NCI-H774 (cell line): ENCODE measurements at regions not wholly inside any gene's neighbourhood (a gene's known extent, or its start where the extent isn't known, plus 50 kb on each side); places are given as distances from the start of the nearest gene placed in this dataset.

Experiments
- DNase-seq: peaks from one replicate; lab custom pipeline; 2025; lab: John Stamatoyannopoulos, UW

DNA sequence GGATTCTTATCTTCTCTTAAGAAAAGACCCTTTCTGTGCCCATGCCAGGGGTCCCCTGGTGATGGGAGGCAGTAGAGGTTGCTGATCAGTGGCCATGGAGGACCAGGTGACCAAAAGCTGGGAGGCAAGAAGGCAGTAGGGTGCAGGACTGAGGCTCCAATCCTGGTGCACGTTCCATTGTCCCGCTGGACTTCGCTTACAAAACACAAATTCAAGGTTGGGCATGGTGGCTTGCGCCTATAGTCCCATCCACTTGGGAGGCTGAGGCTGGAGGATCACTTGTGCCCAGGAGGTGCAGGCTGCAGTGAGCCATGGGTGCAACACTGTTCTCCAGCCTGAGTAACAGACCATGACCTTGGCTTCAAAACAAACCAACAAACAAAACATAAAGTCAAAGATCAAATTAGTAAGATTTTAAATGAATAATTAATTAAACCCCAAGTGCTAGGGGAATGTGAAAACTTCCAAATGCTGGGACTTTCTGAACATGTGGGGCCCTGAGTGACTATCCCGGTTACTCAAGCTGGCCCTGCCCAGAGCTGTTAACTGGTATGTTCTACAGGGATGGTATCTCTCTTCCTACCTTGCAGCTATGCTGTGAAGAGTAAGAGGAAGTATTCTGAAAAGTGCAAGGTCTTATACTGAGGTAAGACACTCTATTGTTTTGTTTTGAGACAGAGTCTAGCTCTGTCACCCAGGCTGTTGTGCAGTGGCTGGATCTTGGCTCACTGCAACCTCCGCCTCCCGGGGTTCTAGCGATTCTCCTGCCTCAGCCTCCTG lies 97.6 kb downstream of the LYZL2 start:
- no peak for DNase-seq

DNA sequence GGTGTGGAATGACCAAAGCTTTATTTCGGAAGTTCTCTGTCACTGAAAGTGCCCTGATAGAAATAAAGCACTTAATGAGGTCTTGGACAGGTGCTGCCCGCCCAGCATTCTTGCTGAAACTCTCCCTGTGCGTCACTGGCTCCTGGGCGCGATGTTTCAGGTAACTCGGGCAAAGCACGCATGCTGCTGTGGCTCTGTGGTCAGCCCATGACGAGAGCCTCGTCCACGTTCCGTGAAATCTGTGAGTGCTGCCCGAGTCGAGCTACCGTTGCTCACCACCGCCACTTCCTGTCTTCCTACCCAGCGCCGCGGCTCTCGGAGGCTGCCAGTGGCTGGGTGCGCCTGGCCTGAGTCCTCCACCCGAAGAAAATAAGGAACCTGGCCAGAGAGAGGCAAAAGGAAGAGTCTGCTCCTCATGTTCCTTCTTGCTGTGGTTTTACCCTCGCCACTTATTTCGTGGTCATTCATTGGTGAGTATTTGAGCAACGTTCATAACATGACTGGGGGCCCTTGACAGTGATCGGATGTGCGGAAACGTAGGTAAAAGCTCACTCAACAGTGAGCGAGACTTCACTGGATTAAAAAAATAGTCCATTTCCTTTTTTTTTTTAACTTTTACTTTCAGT lies 95.5 kb downstream of the MAP3K8 start:
- no peak for DNase-seq

GRCh38 chr10:30528429-30528786 lies 94.4 kb downstream of the MAP3K8 start:
- DNase-seq: no peak

DNA sequence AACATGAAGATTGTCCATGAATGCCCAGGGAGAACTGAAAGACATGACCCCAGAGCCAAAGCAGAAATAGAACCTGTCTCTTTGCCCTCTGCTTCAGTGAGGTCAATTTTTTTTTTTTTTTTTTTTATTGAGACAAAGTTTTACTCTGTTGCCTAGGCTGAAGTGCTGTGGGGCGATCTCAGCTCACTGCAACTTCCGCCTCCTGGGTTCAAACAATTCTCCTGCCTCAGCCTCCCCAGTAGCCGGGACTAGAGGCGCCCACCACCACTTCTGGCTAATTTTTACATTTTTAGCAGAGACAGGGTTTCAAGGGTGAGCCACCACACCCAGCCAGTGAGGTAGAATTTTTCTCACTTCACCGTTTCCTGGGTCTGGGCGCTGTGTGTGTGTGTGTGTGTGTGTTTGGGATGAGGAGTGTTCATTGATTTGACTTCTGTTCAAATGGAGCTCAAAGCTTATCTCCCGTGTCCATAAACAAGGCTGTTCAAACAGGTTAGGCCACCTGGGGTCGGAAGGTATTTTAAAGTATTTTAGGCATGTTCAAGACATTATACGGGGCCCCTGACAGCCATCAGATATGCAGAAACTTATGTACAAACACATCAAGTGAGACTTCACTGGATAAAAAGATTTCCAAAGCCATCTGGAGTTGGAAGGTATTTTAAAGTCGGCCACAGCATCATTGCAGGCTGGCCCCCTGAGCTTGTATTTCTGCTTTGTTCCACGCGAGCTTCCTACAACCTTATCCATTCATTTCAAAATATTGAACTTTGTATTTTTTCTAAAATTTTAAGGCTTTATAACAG lies 93.8 kb downstream of the MAP3K8 start:
- DNase-seq: no peak

DNA sequence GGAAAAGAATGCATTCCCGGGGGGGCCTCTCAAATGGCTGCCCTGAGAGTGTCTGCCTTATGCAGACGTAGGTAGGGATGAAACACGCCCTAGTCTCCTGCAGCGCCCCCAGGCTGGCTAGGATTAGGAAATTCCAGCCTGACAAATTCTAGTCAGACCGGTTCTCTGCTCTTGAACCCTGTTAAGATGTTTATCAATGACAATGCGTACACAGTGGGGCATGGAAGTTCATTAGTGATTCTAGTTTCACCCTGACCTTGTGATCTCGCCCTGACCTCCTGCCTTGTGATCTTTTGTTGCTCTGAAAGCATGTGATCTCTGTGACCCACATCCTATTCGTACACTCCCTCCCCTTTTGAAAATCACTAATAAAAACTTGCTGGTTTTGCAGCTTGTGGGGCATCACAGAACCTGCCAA lies 88.7 kb downstream of the MAP3K8 start:
- peak; percentile 28 for DNase-seq

DNA sequence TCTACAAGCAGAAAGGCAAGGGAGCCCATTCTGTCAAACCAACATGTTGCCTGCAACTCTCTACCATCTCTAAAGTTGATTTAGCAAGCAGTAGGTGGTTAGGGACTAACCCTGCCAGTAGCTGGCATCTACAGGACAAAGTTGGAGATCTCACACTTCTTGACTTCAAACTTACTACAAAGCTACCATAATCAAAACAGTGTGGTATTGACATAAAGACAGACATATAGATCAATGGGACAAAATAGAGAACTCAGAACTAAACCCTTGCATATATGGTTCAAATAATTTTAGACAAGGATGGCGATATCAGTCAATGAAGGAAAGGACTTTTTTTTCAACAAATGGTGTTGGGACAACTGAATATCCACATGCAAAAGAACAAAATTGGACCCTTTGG lies 84.9 kb downstream of the MAP3K8 start:
- no peak for DNase-seq
